ENCODE measurements at regions not wholly inside any gene's neighbourhood (a gene's known extent, or its start where the extent isn't known, plus 50 kb on each side); places are given as distances from the start of the nearest gene placed in this dataset.

DNA sequence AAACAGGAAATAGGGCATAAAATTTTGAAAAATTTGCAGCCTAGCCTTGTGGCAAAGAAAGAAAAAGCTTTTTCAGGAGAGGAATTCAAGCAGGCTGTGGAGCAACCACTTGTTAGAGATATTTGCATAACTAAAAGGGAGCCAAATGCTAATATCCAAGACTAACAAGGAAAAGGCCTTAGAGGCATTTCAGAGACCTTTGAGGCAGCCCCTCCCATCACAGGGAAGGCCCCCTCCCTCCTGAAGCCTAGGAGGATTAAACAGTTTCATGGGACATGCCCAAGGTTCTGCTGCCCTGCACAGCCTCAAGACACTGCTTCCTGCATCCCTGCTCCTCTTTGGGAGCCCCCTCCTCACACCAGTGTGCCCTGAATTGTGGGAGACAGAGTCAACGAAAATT, 275.4 kb upstream of the SFRP2 start:
- TF ChIP-seq, protein P1, sequence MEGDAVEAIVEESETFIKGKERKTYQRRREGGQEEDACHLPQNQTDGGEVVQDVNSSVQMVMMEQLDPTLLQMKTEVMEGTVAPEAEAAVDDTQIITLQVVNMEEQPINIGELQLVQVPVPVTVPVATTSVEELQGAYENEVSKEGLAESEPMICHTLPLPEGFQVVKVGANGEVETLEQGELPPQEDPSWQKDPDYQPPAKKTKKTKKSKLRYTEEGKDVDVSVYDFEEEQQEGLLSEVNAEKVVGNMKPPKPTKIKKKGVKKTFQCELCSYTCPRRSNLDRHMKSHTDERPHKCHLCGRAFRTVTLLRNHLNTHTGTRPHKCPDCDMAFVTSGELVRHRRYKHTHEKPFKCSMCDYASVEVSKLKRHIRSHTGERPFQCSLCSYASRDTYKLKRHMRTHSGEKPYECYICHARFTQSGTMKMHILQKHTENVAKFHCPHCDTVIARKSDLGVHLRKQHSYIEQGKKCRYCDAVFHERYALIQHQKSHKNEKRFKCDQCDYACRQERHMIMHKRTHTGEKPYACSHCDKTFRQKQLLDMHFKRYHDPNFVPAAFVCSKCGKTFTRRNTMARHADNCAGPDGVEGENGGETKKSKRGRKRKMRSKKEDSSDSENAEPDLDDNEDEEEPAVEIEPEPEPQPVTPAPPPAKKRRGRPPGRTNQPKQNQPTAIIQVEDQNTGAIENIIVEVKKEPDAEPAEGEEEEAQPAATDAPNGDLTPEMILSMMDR (IDR thresholded peaks at IDR 0.05), result no peak
- no peak for TF ChIP-seq EP300 (IDR thresholded peaks at IDR 0.05)
- TF ChIP-seq POLR2AphosphoS5 (IDR thresholded peaks at IDR 0.05), result no peak
- no peak for TF ChIP-seq POLR2A (IDR thresholded peaks at IDR 0.05)

All from sigmoid colon (tissue), 4 donors.